HepG2 (cell line): ENCODE measurements at regions not wholly inside any gene's neighbourhood (a gene's known extent, or its start where the extent isn't known, plus 50 kb on each side); places are given as distances from the start of the nearest gene placed in this dataset.

Experiments
- ATAC-seq: fragments of 200-7000 bp; cut with Tn5 transposase; 3 replicates; pipeline ENCODE4 v1.9.1; 2020; ENCODE audit warnings: mild to moderate bottlenecking, moderate library complexity
- BruUV-seq: library from RNA; stranded (reverse); fragments of 400-500 nt; replicated peaks from 2 replicates; lab custom pipeline; 2021; lab: Mats Ljungman, UMichigan
- CTCF ChIA-PET: fragments of 300-600 bp; formaldehyde crosslinking; extraction: SDS; loops from one replicate; lab custom pipeline; 2021; ENCODE audit warnings: low total read pairs, inconsistent platforms, low intra/inter-chr PET ratio; lab: Yijun Ruan, JAX
- POLR2A ChIA-PET: fragments of 350-600 bp; sonication (Branson Sonifier 250); formaldehyde crosslinking; loops from one replicate; lab custom pipeline; 2020; ENCODE audit warnings: antibody characterized with exemption, inconsistent platforms; lab: Yijun Ruan, JAX
- DNase-seq: peaks from one replicate; pipeline ENCODE4 v3.0.0-alpha.2; 2015; ENCODE audit warnings: low spot score
- FAIRE-seq: peaks from 3 replicates; lab custom pipeline; 2011; peaks lifted over from hg19 to GRCh38; lab: Jason Lieb, UNC
- H2AFZ ChIP-seq: one replicate; pipeline ENCODE4 v1.6.1; 2011; ENCODE audit warnings: low read length, inconsistent platforms
- H3K27ac ChIP-seq: fragments of 300-600 bp; 3 replicates; pipeline ENCODE4 v1.8.0; 2011; ENCODE audit warnings: mixed run types, mild to moderate bottlenecking, mixed read lengths, low read length, inconsistent platforms; ENCODE audit not compliant: insufficient read depth; ENCODE audit errors: extremely low read length
- H3K27me3 ChIP-seq, 2 experiments: fragments of 200-600 bp in 1 of 2; 2 replicates in 1 of 2; 3 replicates in 1 of 2; pipeline versions ENCODE4 v1.6.0 to v1.8.0; 2011; ENCODE audit warnings: low read length in 2 of 2, mild to moderate bottlenecking in 2 of 2, moderate library complexity in 2 of 2, inconsistent platforms in 1 of 2; ENCODE audit not compliant: insufficient read depth in 2 of 2, control insufficient read depth in 1 of 2
- H3K36me3 ChIP-seq, 2 experiments: fragments of 200-600 bp in 1 of 2; replicated peaks in 1 of 2; 2 replicates in 1 of 2; 3 replicates in 1 of 2; pipeline versions ENCODE4 v1.5.1 to v1.8.0; 2011; ENCODE audit warnings: low read length in 2 of 2, inconsistent platforms in 1 of 2; ENCODE audit not compliant: insufficient read depth in 2 of 2, control insufficient read depth in 1 of 2
- H3K4me1 ChIP-seq: 2 replicates; pipeline ENCODE4 v1.5.1; 2012; ENCODE audit warnings: low read length, inconsistent platforms; ENCODE audit not compliant: insufficient read depth
- H3K4me2 ChIP-seq: 2 replicates; pipeline ENCODE4 v1.6.0; 2011; ENCODE audit warnings: low read depth, low read length, inconsistent platforms
- H3K4me3 ChIP-seq, 3 experiments: fragments of 200-600 bp in 1 of 3; sonication (generic), shearing (Covaris generic) in 1 of 3; replicated peaks in 1 of 3; 2 replicates each; pipeline ENCODE4 v1.5.1; 2011 to 2016; ENCODE audit warnings: low read length in 3 of 3, inconsistent platforms in 2 of 3, low read depth in 2 of 3, mild to moderate bottlenecking in 2 of 3, control low read depth in 1 of 3, mixed read lengths in 1 of 3; ENCODE audit not compliant: insufficient read depth in 1 of 3
- H3K79me2 ChIP-seq: one replicate; pipeline ENCODE4 v1.6.1; 2011; ENCODE audit warnings: low read length, inconsistent platforms; ENCODE audit not compliant: insufficient read depth
- H3K9ac ChIP-seq: 2 replicates; pipeline ENCODE4 v1.6.0; 2011; ENCODE audit warnings: mild to moderate bottlenecking, low read depth, low read length, inconsistent platforms; ENCODE audit not compliant: insufficient read depth
- H3K9me3 ChIP-seq: 2 replicates; pipeline ENCODE4 v1.5.1; 2012; ENCODE audit warnings: mild to moderate bottlenecking, low read length
- H4K20me1 ChIP-seq: 2 replicates; pipeline ENCODE4 v1.6.0; 2011; ENCODE audit warnings: inconsistent platforms, mild to moderate bottlenecking, low read length, moderate library complexity; ENCODE audit not compliant: insufficient read depth
- AGO1 ChIP-seq: fragments of 200-400 bp; formaldehyde crosslinking; IDR thresholded peaks from 2 replicates; pipeline ENCODE4 v1.6.1; 2017; ENCODE audit warnings: mild to moderate bottlenecking, low read depth, low read length, moderate library complexity; ENCODE audit not compliant: poor library complexity, severe bottlenecking
- CBX5 ChIP-seq: sonication (generic); formaldehyde crosslinking; IDR thresholded peaks from 2 replicates; pipeline ENCODE4 v1.4.0; 2020; ENCODE audit warnings: missing genetic modification reagents, borderline replicate concordance
- ESRRA ChIP-seq: sonication (generic); formaldehyde crosslinking; IDR thresholded peaks from 2 replicates; pipeline ENCODE4 v1.5.1; 2020; ENCODE audit warnings: mild to moderate bottlenecking, low read depth, missing genetic modification reagents
- KMT2A ChIP-seq: sonication (generic); formaldehyde crosslinking; IDR thresholded peaks from 2 replicates; pipeline ENCODE4 v1.4.0; 2020; ENCODE audit warnings: missing genetic modification reagents
- MIER2 ChIP-seq: IDR thresholded peaks from 2 replicates; pipeline ENCODE4 v1.6.1; 2016; ENCODE audit warnings: missing biosample characterization, missing genetic modification reagents
- SNRNP70 ChIP-seq: fragments of 200-400 bp; formaldehyde crosslinking; IDR thresholded peaks from 2 replicates; pipeline ENCODE4 v1.6.1; 2017; ENCODE audit warnings: mild to moderate bottlenecking, low read depth, low read length, moderate library complexity
- TBX3 ChIP-seq: fragments of 450-650 bp; IDR thresholded peaks from 2 replicates; pipeline ENCODE4 v1.6.1; 2017; ENCODE audit warnings: antibody characterized with exemption, mild to moderate bottlenecking, inconsistent platforms, borderline replicate concordance
- TMF1 ChIP-seq: sonication (generic); formaldehyde crosslinking; IDR thresholded peaks from 2 replicates; pipeline ENCODE4 v1.8.1; 2022; ENCODE audit warnings: low read depth, missing genetic modification reagents
- U2AF1 ChIP-seq: fragments of 200-400 bp; formaldehyde crosslinking; optimal IDR thresholded peaks from 2 replicates; pipeline ENCODE3; 2017; ENCODE audit warnings: mild to moderate bottlenecking, low read depth, low read length
- YY1 ChIP-seq: IDR thresholded peaks from 2 replicates; pipeline ENCODE4 v1.6.1; 2011; ENCODE audit warnings: low read length, low read depth, moderate library complexity, mild to moderate bottlenecking; ENCODE audit not compliant: insufficient read depth, insufficient replicate concordance
- ZNF207 ChIP-seq: fragments of 450-650 bp; IDR thresholded peaks from 2 replicates; pipeline ENCODE4 v1.6.1; 2016; ENCODE audit warnings: antibody characterized with exemption, borderline replicate concordance
- ZNF24 ChIP-seq: fragments of 450-650 bp; IDR thresholded peaks from 2 replicates; pipeline ENCODE4 v1.6.1; 2017; ENCODE audit warnings: antibody characterized with exemption, mild to moderate bottlenecking
- ZNF30 ChIP-seq: sonication (generic); formaldehyde crosslinking; IDR thresholded peaks from 2 replicates; pipeline ENCODE4 v1.5.0; 2020; ENCODE audit warnings: mild to moderate bottlenecking, missing genetic modification reagents
- ZNF383 ChIP-seq: sonication (generic); formaldehyde crosslinking; IDR thresholded peaks from 2 replicates; pipeline ENCODE4 v1.4.0; 2020; ENCODE audit warnings: missing genetic modification reagents, mild to moderate bottlenecking, borderline replicate concordance
- ZNF746 ChIP-seq: sonication (generic); formaldehyde crosslinking; IDR thresholded peaks from 2 replicates; pipeline ENCODE4 v1.8.0; 2022; ENCODE audit warnings: mild to moderate bottlenecking, missing genetic modification reagents
- WGBS: methylation state at CpG from one replicate; pipeline ENCODE4 v1.1.6; 2017; ENCODE audit warnings: low lambda C conversion rate; 5-methylcytosine and 5-hydroxymethylcytosine counted together
- in situ Hi-C: cut with HindIII; loops from 2 replicates; pipeline ENCODE4 v1.10.0; 2017; ENCODE audit warnings: low pct_unique_long_range_greater_than_20kb; ENCODE audit not compliant: extremely low pct_ligation_motif_present
- intact Hi-C: fragments of 100-400 bp; cut with micrococcal nuclease; formaldehyde crosslinking; loops from one replicate; pipeline ENCODE4 v1.10.0; 2022; ENCODE audit not compliant: unreplicated experiment
- TF ChIP-seq, protein P1 (sequence below): sonication (generic); formaldehyde crosslinking; IDR thresholded peaks from 2 replicates; pipeline ENCODE4 v1.5.0; 2020; ENCODE audit warnings: mild to moderate bottlenecking, missing genetic modification reagents
- TF ChIP-seq, protein P2 (sequence below): sonication (generic); formaldehyde crosslinking; IDR thresholded peaks from 2 replicates; pipeline ENCODE4 v1.5.1; 2020; ENCODE audit warnings: missing genetic modification reagents, mild to moderate bottlenecking, borderline replicate concordance
- TF ChIP-seq, protein P3 (sequence below): sonication (generic); formaldehyde crosslinking; IDR thresholded peaks from 2 replicates; pipeline ENCODE4 v1.4.0; 2020; ENCODE audit warnings: missing genetic modification reagents, low read depth, mild to moderate bottlenecking, borderline replicate concordance
- TF ChIP-seq, protein P4 (sequence below): IDR thresholded peaks from 2 replicates; pipeline ENCODE4 v1.6.1; 2016; ENCODE audit warnings: low read depth

DNA sequence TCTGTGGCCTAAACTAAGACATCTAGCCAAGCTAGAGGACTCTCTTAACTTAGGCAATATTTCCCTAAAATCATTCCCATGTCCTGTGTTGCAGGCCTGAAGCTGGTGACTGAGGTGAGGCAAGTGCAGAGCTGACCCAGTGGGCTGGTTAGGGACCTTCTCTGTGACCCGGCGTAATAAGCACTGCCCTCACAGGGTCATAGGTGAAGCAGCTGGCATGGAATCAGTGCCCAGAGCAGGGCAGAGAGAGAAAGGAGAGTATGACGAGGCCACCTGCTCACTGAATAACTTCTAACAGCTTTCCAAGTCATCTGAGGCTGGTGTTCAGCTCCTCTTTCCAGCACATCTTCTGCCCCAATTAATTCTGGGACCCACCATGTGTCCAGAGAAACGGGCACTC, 197.0 kb downstream of the ANAPC1 start:
- whole genome bisulfite sequencing, result 11% methylated on average over 4 of the region's 4 CpGs
- Histone ChIP-seq H3K27me3 (peaks cover 3 to 21% of the 10 kb centered on the region in 2 experiments; a peak in 3 of 5 replicates), H2AFZ (no peak overlapping the region), H3K4me1 (no peaks in the 10 kb centered on the region; the same call in 1 of the 2 replicates), H3K27ac (no peak overlapping the region), H3K4me3 (no peak overlapping the region), H3K79me2 (no peaks in the 10 kb centered on the region), H4K20me1 (no peaks in the 10 kb centered on the region), H3K9ac (no peak overlapping the region), H3K4me2 (no peak overlapping the region), H3K36me3 (no peaks in the 10 kb centered on the region), H3K9me3 (no peaks in the 10 kb centered on the region)
- TF ChIP-seq YY1 (no peak), TMF1 (CRISPR knock-in tag) (no peak), SNRNP70 (no peak), ESRRA (CRISPR knock-in tag) (no peak), ZNF746 (no peak), TBX3 (no peak), U2AF1 (no peak), KMT2A (CRISPR knock-in tag) (no peak), ZNF207 (no peak), ZNF383 (CRISPR knock-in tag) (no peak), ZNF30 (CRISPR knock-in tag) (no peak), AGO1 (no peak), MIER2 (no peak), CBX5 (CRISPR knock-in tag) (no peak), ZNF24 (no peak)
- TF ChIP-seq, protein P1, sequence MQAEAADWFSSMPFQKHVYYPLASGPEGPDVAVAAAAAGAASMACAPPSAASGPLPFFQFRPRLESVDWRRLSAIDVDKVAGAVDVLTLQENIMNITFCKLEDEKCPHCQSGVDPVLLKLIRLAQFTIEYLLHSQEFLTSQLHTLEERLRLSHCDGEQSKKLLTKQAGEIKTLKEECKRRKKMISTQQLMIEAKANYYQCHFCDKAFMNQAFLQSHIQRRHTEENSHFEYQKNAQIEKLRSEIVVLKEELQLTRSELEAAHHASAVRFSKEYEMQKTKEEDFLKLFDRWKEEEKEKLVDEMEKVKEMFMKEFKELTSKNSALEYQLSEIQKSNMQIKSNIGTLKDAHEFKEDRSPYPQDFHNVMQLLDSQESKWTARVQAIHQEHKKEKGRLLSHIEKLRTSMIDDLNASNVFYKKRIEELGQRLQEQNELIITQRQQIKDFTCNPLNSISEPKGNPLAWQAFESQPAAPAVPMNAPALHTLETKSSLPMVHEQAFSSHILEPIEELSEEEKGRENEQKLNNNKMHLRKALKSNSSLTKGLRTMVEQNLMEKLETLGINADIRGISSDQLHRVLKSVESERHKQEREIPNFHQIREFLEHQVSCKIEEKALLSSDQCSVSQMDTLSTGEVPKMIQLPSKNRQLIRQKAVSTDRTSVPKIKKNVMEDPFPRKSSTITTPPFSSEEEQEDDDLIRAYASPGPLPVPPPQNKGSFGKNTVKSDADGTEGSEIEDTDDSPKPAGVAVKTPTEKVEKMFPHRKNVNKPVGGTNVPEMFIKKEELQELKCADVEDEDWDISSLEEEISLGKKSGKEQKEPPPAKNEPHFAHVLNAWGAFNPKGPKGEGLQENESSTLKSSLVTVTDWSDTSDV (CRISPR knock-in tag), result no peak
- TF ChIP-seq, protein P2, sequence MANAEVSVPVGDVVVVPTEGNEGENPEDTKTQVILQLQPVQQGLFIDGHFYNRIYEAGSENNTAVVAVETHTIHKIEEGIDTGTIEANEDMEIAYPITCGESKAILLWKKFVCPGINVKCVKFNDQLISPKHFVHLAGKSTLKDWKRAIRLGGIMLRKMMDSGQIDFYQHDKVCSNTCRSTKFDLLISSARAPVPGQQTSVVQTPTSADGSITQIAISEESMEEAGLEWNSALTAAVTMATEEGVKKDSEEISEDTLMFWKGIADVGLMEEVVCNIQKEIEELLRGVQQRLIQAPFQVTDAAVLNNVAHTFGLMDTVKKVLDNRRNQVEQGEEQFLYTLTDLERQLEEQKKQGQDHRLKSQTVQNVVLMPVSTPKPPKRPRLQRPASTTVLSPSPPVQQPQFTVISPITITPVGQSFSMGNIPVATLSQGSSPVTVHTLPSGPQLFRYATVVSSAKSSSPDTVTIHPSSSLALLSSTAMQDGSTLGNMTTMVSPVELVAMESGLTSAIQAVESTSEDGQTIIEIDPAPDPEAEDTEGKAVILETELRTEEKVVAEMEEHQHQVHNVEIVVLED (CRISPR knock-in tag), result no peak
- TF ChIP-seq, protein P3, sequence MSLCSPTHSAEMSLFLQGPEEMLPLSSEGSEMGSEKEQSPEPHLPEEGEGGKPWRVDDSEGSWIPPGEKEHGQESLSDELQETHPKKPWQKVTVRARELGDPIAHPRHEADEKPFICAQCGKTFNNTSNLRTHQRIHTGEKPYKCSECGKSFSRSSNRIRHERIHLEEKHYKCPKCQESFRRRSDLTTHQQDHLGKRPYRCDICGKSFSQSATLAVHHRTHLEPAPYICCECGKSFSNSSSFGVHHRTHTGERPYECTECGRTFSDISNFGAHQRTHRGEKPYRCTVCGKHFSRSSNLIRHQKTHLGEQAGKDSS (CRISPR knock-in tag), result no peak
- TF ChIP-seq, protein P4, sequence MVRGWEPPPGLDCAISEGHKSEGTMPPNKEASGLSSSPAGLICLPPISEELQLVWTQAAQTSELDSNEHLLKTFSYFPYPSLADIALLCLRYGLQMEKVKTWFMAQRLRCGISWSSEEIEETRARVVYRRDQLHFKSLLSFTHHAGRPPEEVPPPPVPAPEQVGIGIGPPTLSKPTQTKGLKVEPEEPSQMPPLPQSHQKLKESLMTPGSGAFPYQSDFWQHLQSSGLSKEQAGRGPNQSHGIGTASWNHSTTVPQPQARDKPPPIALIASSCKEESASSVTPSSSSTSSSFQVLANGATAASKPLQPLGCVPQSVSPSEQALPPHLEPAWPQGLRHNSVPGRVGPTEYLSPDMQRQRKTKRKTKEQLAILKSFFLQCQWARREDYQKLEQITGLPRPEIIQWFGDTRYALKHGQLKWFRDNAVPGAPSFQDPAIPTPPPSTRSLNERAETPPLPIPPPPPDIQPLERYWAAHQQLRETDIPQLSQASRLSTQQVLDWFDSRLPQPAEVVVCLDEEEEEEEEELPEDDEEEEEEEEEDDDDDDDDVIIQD, result no peak
- ChIA-PET POLR2A (interaction anchor here (1.4 kb wide), 1 partner anchor 566 kb away, joined by 3 read pairs; the partner anchor contains the start of gene BCL2L11), CTCF (no interaction called here)
- ATAC-seq, result no peak
- BruUV-seq, result no TSS peak
- FAIRE-seq, result no peak
- intact Hi-C loops, result no loop called here
- in situ Hi-C loops, result loop anchor here (25.0 kb wide), 1 partner anchor 875 kb away; no protein-coding TSS in a partner anchor
- no peak for DNase-seq
